K562 (cell line): ENCODE measurements at regions not wholly inside any gene's neighbourhood (a gene's known extent, or its start where the extent isn't known, plus 50 kb on each side); places are given as distances from the start of the nearest gene placed in this dataset.
"Not testable (repeated sequence)": the region's sequence is repeated elsewhere in the genome, so short reads cannot be mapped to it uniquely, and the experiment has no call there.

ENCODE experiments used
- EP300 ChIP-seq: IDR thresholded peaks from 2 replicates; pipeline ENCODE4 v1.6.1; 2012; ENCODE audit warnings: low read length, improper control_type of control experiment
- PTBP1 ChIP-seq: fragments of 200-400 bp; formaldehyde crosslinking; IDR thresholded peaks from 2 replicates; pipeline ENCODE4 v1.6.1; 2017; ENCODE audit warnings: low read depth, low read length
- TCF7L2 ChIP-seq: fragments of 150-350 bp; IDR thresholded peaks from 2 replicates; pipeline ENCODE4 v1.6.1; 2016; ENCODE audit warnings: low read depth, mild to moderate bottlenecking, low read length, moderate library complexity

DNA sequence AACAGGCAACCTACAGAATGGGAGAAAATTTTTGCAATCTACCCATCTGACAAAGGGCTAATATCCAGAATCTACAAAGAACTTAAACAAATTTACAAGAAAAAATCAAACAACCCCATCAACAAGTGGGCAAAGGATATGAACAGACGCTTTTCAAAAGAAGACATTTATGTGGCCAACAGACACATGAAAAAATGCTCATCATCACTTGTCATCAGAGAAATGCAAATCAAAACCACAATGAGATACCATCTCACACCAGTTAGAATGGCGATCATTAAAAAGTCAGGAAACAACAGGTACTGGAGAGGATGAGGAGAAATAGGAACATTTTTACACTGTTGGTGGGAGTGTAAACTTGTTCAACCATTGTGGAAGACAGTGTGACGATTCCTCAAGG is 321.6 kb downstream of the RPLP1 start:
- TF ChIP-seq TCF7L2, PTBP1, EP300: not testable (repeated sequence)
